ENCODE measurements at regions not wholly inside any gene's neighbourhood (a gene's known extent, or its start where the extent isn't known, plus 50 kb on each side); places are given as distances from the start of the nearest gene placed in this dataset.

DNA sequence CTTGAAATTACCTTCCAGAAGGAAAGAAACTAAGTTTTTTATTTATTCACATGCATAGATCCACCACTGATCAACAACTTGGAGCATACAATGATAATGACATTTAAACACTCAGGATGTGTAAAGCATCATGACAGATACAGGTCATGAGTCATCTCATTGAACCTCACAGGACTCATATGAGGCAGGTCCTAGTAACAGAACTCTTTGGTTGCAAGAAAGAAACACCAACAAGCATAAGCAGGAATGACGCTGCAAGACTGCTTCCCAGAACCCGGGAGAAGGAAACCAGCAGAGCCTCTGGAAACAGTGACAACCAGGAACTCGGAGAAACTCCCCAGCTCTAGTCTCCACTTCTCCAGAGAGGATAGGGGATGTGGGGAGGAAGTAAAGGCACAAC is 60.8 kb upstream of the IPO5 start:
- no peak overlapping the region for H3K4me3 ChIP-seq
- H3K9me3 ChIP-seq = no peaks in the 10 kb centered on the region
- TF ChIP-seq, protein P1, sequence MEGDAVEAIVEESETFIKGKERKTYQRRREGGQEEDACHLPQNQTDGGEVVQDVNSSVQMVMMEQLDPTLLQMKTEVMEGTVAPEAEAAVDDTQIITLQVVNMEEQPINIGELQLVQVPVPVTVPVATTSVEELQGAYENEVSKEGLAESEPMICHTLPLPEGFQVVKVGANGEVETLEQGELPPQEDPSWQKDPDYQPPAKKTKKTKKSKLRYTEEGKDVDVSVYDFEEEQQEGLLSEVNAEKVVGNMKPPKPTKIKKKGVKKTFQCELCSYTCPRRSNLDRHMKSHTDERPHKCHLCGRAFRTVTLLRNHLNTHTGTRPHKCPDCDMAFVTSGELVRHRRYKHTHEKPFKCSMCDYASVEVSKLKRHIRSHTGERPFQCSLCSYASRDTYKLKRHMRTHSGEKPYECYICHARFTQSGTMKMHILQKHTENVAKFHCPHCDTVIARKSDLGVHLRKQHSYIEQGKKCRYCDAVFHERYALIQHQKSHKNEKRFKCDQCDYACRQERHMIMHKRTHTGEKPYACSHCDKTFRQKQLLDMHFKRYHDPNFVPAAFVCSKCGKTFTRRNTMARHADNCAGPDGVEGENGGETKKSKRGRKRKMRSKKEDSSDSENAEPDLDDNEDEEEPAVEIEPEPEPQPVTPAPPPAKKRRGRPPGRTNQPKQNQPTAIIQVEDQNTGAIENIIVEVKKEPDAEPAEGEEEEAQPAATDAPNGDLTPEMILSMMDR (IDR thresholded peaks at IDR 0.05) = no peak
- ATAC-seq = no peak
- H3K27ac ChIP-seq = no peak overlapping the region
- H3K4me1 ChIP-seq = no peaks in the 10 kb centered on the region
- DNase-seq = no peak
- no peaks in the 10 kb centered on the region for H3K27me3 ChIP-seq (ENCODE audit: low read depth)
- intact Hi-C loops (cut with DNase I) = no loop called here
- H3K36me3 ChIP-seq = no peaks in the 10 kb centered on the region

DNA sequence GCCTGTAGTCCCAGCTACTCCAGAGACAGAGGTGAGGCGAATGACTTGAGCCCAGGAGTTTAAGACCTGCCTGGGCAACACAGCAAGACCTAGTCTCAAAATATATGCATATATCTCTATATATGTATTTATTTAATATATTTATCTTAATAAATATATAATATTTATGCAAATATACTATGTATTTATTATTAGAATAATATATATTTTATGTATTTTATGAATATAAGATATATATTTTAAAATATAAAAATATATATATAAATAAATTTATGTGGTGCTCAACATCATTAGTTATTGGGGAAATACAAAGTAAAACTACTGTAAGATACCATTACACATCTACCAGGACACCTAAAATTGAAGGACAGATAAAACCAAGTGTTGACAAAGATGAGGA is 58.1 kb upstream of the IPO5 start:
- no peak overlapping the region for H3K4me3 ChIP-seq
- intact Hi-C loops (cut with DNase I) = no loop called here
- no peaks in the 10 kb centered on the region for H3K4me1 ChIP-seq

DNA sequence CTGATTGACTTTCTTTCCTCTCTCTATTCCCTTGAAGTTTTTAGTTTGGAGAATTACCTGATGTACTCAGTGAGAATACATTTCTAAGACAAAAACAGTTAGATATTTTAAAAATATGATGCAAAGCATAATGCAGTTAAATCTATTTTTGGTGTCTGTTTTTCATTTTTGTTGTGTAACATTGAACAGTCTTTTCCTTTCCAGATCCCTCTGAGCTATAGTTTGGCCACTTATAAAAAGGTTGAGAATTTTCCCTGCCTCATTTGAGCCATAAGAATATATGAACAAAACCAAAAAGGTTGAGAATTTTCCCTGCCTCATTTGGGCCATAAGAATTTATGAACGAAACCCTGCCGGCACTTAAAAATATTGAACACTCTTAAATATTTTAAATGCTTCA is 57.0 kb upstream of the IPO5 start:
- H3K9me3 ChIP-seq = no peaks in the 10 kb centered on the region
- H3K4me3 ChIP-seq = no peak overlapping the region
- H3K27ac ChIP-seq = no peak overlapping the region
- no peaks in the 10 kb centered on the region for H3K27me3 ChIP-seq (ENCODE audit: low read depth)
- TF ChIP-seq, protein P1 (IDR thresholded peaks at IDR 0.05) = no peak
- H3K4me1 ChIP-seq = no peaks in the 10 kb centered on the region
- DNase-seq = no peak
- H3K36me3 ChIP-seq = no peaks in the 10 kb centered on the region
- no peak for ATAC-seq
- intact Hi-C loops (cut with DNase I) = no loop called here

More for the DNA sequence above, 58.1 kb upstream of the IPO5 start:
- ATAC-seq (no peak), DNase-seq (no peak)
- no peak overlapping the region for H3K27ac ChIP-seq
- no peaks in the 10 kb centered on the region for H3K36me3 ChIP-seq
- TF ChIP-seq, protein P1 (IDR thresholded peaks at IDR 0.05) = no peak
- no peaks in the 10 kb centered on the region for H3K27me3 ChIP-seq (ENCODE audit: low read depth)
- no peaks in the 10 kb centered on the region for H3K9me3 ChIP-seq

DNA sequence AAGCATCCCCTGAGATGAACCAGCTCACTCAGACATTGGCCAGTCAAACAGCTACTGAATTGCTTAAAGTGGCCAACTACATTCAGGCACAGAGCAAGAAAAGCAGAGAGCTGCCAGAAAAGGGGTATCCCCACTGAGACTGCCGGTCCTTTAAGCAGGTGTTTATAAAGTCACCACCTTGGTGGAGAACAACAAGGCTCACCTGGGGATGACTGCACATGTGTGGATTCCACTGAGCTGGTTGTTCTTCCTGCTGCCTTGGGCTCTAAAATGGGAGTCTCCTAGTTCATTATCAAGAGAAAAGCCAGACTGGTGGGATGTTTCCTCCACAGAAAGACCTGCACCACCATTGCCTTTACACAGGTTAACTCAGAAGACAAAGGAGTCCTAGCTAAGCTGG is 51.8 kb upstream of the IPO5 start:
- no peaks in the 10 kb centered on the region for H3K36me3 ChIP-seq
- H3K9me3 ChIP-seq = no peaks in the 10 kb centered on the region
- H3K27me3 ChIP-seq (ENCODE audit: low read depth) = no peaks in the 10 kb centered on the region
- ATAC-seq (no peak), DNase-seq (no peak)
- intact Hi-C loops (cut with DNase I) = no loop called here
- TF ChIP-seq, protein P1 (IDR thresholded peaks at IDR 0.05) = no peak
- H3K27ac ChIP-seq = no peak overlapping the region
- H3K4me3 ChIP-seq = no peak overlapping the region
- H3K4me1 ChIP-seq = no peaks in the 10 kb centered on the region

All from lower lobe of right lung (tissue), 2 donors.